H7 (cell line): ENCODE measurements at regions not wholly inside any gene's neighbourhood (a gene's known extent, or its start where the extent isn't known, plus 50 kb on each side); places are given as distances from the start of the nearest gene placed in this dataset.

Experiments used
- DNase-seq: peaks from one replicate; pipeline ENCODE4 v3.0.0; 2012
- H3K27me3 ChIP-seq: 2 replicates; pipeline ENCODE4 v1.6.0; 2011; ENCODE audit warnings: mild to moderate bottlenecking, low read length; ENCODE audit not compliant: control insufficient read depth, insufficient read depth
- H3K36me3 ChIP-seq: replicated peaks from 2 replicates; pipeline ENCODE4 v1.5.1; 2011; ENCODE audit warnings: low read length; ENCODE audit not compliant: control insufficient read depth, insufficient read depth
- H3K4me3 ChIP-seq: 2 replicates; pipeline ENCODE4 v1.5.1; 2011; ENCODE audit warnings: low read depth, mild to moderate bottlenecking, control low read depth, low read length, moderate library complexity; ENCODE audit not compliant: insufficient read depth

DNA sequence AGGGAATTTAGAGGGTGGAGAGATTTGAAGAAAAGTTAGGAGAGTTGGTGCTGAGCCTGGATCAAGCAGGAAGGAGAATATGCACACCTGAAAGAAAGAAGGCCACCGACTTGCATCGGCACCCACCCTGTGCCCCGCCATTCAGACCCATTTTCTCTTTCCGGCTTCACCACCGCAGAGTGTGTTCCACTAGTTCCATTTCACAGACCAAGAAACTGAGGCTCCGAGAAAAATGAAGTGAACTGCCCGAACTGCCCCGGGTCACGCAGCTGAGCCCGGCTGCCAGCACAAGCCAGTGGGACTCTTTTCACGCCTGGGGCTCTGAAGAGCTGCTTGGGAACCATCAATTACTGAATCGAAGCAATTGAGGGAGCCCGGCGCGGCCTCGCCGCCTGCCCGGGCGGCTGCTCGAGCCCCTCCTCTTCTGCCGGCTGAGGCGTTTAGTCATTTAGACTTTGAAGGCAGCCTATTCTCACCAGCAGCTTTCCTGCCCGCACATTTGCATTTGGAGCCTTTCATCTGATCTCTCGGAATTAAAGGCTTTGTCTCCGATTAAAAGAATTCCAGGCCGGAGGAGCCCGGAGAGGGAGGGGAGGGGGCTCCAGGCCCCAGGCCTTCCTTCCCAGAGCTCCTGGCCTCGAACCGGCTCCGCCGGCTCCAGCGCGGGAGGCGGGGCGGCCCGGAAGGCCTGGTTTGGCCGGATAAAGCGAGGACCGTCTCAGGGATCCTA lies 140.2 kb upstream of the PJA1 start:
- peak; percentile 90 for DNase-seq
- H3K27me3 ChIP-seq = no peaks in the 10 kb centered on the region
- no peaks in the 10 kb centered on the region for H3K36me3 ChIP-seq
- H3K4me3 ChIP-seq = peak overlapping the region; percentile 12; the same call in 1 of the 2 replicates

DNA sequence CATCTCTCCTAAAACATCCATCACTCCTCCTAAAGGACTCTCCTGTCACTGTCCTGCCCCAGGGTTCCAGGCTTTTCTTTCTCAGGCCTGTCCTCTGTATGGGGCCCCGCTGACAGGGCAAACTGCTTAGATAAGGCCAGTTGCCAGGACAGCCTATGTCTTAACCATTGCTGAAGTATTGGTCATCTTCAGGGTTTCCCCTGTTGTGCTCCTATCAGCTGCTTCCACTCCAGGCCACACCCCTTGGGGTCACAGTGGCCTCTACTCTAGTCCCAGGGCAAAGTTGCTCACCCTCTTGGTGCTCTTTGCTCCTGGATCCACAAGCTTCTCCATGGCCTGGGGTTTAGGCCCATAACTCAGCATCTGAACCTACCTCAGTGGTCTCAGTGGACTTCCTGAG lies 138.0 kb upstream of the PJA1 start:
- H3K4me3 ChIP-seq = no peak overlapping the region
- H3K27me3 ChIP-seq = no peaks in the 10 kb centered on the region
- no peak for DNase-seq
- H3K36me3 ChIP-seq = no peaks in the 10 kb centered on the region

DNA sequence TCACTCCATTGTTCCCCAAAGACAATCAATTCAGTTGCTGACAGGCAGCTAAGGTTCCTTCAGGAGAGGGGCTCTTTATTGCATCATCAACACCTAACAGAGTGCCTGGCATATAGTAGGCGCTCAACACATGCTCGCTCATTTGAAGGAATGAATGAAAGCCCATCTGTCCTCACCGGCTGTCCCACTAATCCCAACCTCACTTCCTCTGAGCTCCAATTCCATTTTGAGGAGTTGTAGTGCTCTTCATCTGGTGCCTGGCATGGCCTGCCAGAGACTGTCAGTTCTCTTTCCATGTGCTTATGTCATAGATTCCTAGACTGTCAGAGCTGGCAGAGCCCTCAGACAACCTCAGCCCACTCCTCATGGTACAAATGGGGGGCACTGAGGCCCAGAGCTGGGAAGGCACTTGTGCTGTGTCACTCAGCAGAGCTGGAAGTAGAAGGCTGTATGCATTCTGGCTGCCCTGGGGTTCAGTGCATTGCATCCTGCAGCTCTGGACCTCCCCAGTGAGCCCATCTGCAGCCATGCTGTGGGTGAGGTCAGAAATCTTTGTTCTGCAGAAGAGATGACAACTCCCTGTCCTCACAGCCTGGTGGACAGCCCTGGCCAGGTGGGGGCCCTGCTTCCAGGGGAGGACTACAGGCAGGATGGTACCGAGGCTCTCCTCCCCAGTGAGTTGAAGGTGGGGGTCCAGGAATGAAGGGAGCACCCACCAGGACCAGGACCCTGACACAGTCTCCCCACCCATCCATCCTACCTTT lies 134.9 kb upstream of the PJA1 start:
- DNase-seq = no peak
- no peaks in the 10 kb centered on the region for H3K36me3 ChIP-seq
- H3K27me3 ChIP-seq = no peaks in the 10 kb centered on the region
- H3K4me3 ChIP-seq = no peak overlapping the region

DNA sequence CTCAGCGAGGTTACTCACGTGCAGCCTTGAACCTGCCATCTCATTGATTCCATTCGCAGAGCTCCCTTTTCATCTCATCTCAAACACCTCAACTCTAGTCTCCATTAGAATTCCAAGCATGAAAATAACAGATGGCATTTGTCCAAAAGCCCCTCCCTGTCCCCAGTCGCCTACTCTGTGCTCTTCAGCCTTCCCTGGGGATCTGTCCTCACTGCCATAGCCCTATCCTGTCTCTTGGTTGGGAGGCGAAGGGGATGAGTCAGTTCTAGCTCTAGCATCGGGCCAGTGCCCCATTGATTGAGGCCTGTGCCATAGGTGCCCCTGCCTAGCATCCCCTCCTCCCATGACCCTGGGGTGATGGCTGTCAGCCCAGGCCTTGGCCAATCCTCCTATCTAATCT lies 134.0 kb upstream of the PJA1 start:
- no peaks in the 10 kb centered on the region for H3K27me3 ChIP-seq
- DNase-seq = no peak
- H3K36me3 ChIP-seq = no peaks in the 10 kb centered on the region
- no peak overlapping the region for H3K4me3 ChIP-seq

DNA sequence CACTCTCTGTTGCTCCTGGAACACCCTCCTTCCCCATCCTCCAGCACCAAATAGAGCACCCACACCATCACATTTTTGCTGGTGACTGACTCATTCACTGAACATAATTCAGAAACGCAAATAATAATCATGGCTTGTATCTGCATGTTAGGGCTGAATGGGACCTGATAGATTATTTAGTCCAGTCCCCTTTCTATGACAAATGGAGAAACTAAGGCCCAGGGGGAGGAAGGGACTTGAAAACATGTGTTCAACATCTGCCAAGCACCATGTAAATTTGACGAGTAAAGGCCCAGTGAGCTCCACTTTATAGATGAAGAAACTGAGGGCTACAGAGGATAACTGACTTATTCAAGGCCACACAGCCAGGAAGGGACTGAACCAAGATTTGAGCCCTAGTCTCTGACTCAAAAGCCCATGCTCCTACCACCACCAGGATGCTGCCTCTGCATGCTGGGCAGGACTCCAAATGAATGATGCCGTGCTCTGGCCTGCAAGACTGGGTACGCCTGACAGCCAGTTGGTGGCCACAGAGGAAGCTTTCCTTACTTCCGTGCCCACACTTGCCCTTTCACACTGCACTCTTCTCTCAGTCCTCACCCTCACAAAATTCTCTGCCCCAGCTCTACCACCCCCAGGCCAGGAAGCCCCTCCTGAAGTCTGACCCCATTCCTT lies 133.3 kb upstream of the PJA1 start:
- no peaks in the 10 kb centered on the region for H3K36me3 ChIP-seq
- no peaks in the 10 kb centered on the region for H3K27me3 ChIP-seq
- H3K4me3 ChIP-seq = no peak overlapping the region
- DNase-seq = no peak

DNA sequence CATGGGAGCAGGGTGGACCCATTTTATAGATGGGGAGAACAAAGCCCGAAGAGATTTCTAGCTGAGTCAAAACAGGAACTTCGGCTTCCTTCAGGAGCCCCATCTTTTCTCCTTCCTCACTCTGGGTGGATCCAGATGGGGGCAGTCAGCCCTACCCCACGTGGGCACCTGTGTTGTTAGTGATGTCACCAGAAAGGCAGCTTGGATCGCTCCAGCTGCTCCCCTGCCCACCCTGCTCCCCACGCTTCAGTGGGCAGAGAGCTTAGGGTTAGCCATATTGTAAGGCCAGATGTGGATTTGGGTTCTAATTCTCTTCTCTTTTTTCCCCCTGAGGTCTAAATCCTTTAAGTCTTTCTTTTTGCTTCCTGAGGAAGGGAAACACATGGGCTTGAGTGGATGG lies 132.3 kb upstream of the PJA1 start:
- H3K36me3 ChIP-seq = no peaks in the 10 kb centered on the region
- no peaks in the 10 kb centered on the region for H3K27me3 ChIP-seq
- no peak overlapping the region for H3K4me3 ChIP-seq
- DNase-seq = no peak

DNA sequence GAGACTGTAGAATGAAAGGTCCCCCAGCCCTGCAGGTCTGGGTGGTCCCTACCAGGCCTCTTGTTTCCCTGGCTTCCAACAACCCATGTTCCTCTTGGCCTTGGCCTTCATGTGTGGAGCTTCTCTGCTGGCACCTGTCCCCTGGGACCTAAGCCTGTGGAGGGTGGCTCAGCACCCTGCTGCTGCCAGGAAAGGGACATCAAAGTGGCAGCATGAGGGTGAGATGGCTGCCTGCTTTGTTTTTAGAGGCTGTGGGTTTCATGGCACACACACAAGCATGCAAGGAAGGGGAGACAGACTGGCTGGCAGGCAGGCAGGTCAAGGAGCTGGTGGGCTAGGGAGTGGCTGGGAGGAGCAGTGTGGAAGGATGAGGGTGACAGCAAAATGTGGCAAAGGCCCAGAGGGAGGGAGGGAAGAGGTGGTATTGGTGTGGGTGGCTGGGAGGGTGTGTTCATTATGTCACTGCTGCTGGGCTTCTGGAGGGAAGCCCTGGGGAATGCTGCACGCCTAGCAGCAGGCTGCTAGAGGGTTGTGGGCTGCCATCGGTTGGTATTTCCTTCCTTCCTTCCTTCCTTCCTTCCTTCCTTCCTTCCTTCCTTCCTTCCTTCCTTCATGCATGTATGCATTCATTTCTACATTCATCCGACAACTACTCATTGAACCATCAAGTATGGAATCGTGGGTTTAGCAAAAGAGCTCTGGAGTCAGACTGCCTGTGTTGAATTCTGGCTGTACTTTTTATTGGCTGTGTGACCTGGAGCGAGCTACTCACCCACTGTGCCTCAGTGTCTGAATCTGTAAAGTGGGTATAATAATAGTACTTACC lies 128.7 kb upstream of the PJA1 start:
- Histone ChIP-seq H3K36me3 (no peaks in the 10 kb centered on the region), H3K4me3 (no peak overlapping the region), H3K27me3 (no peaks in the 10 kb centered on the region; the same call in 1 of the 2 replicates)
- no peak for DNase-seq

DNA sequence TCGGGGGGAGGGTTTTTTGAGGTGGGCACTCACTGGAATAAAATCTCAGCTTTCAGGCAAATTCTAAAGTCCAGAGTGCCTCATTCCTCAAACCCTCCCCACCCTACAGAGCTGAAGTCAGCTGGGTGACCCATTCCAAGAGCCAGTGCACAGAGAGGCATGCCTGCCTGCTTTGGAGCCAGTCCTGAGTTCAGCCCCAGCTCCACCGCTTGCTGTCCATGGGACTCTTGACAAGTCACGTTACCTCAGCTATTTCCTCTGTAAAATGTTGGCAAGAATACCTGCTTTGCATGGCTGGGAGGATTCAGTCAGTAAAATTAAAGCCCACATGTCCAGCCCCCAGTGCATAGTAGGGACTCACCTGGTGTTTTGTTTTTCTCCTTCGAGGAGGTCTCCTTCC lies 125.9 kb upstream of the PJA1 start:
- no peaks in the 10 kb centered on the region for H3K36me3 ChIP-seq
- DNase-seq = no peak
- no peak overlapping the region for H3K4me3 ChIP-seq
- peaks cover 8% of the 10 kb centered on the region for H3K27me3 ChIP-seq

DNA sequence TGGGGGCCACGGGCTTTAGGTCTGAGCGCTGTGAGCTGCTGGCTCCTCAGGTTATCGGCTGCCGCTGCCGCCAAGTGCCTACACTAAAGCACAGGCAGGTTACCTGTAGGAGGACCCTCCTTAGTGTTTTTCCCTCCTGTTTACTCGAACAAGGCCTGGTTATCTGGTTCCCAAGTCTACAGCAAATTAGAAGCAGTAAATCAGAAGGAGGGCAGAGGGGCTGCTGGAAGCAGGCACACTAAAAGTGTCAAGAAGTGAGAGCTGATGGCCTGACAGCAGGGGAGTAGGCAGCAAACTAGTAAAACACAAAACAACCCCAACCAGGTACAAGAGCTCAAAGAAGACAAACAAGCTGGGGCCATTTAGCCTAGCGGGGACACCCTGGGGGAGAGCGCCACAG lies 125.0 kb upstream of the PJA1 start:
- no peaks in the 10 kb centered on the region for H3K36me3 ChIP-seq
- H3K4me3 ChIP-seq = no peak overlapping the region
- no peak for DNase-seq
- H3K27me3 ChIP-seq = peaks cover 12% of the 10 kb centered on the region

DNA sequence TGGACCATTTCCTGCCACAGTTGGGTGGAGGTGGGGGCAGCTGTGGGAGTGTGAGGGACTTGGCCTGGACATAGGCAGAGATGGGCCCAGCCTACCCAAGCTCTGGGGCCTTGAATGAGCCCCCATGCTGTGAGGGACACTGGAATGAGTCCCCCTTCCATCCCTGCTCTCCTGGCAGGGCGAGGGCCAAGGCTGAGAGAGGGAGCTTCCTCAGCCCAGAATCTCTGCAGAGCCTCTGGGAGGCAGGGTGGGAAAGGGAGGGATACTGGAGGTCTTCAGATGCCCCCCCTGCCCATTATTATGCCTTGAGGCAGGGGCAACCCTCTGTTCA lies 124.5 kb upstream of the PJA1 start:
- DNase-seq = no peak
- Histone ChIP-seq H3K36me3 (no peaks in the 10 kb centered on the region), H3K4me3 (no peak overlapping the region), H3K27me3 (peaks cover 17% of the 10 kb centered on the region)

DNA sequence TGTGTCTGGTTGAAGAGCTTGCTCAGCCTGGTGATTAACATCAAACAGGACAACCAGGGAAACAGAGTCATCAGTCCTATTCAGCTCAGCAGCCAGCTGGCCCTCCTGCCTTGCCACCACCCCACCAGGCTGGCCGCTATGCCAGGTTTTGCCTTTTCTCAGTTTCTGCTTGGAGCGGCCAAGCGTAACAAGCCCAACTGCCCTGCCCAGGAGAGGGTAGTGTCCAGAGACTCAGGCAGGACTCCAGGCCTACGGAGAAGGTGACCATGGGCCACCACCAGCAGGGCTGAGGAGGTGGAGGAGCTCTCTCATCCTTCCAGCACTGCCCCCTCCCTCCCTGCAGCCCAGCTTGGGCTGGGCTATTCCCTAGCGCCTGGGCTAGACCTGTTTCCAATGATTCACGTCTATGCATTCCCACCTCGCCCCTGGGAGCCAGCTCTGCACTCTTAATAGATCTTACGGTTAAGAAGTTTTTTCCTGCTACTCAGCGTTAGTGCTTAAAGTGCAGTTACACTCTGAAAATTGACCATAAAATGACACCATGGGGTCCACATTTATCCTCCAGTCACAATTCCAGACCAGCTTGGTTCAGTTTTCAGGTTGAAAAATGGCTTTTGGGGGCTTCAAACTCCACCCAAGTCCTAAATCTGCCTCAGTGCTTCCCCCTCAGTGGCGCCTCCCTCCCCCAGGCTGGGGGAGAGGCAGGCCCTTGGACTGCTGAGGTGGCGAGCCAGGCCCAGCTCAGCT lies 124.0 kb upstream of the PJA1 start:
- peak; percentile 53 for DNase-seq
- H3K36me3 ChIP-seq = no peaks in the 10 kb centered on the region
- peaks cover 21% of the 10 kb centered on the region for H3K27me3 ChIP-seq
- no peak overlapping the region for H3K4me3 ChIP-seq

DNA sequence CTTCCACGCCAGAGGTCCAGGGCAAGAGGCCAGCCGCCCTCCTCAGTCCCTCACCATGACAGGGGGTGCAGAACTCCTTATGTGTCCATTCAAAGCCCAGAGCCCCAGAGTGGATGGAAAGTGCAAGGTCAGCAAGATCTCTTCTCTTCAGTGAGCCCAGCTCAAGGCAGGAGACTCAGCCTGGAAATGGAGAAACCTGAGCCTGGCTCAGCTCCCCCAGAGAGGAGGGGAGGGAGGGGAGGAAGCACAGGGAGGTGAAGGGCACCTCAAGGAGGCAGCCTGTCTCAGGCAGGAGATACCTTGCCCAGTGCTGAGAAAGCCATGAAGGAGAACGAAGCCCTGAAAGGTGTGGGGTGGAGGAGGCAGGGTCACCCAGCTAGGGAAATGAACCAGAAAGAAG lies 121.8 kb upstream of the PJA1 start:
- no peak for DNase-seq
- H3K4me3 ChIP-seq = no peak overlapping the region
- no peaks in the 10 kb centered on the region for H3K36me3 ChIP-seq
- H3K27me3 ChIP-seq = peaks cover 23% of the 10 kb centered on the region

DNA sequence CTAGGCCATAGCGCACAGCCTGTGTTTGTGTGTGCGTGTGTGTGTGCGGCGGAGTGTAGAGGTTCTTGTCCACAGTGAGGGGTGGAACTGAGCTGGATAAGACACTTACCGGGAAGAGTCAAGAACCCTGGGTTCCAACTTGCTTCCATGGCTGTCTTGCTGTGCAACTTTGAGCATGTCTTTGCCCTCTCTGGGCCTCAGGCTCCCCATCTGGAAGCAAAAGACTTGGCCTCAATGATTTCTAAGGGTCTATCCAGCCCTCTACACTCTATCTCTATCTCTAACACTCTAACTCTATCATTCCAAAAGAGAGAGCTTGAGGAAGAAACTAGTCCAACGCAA lies 121.3 kb upstream of the PJA1 start:
- Histone ChIP-seq H3K27me3 (peaks cover 23% of the 10 kb centered on the region), H3K4me3 (no peak overlapping the region), H3K36me3 (no peaks in the 10 kb centered on the region)
- no peak for DNase-seq
